K562 (cell line): ENCODE measurements at regions not wholly inside any gene's neighbourhood (a gene's known extent, or its start where the extent isn't known, plus 50 kb on each side); places are given as distances from the start of the nearest gene placed in this dataset.
"Not testable (repeated sequence)": the region's sequence is repeated elsewhere in the genome, so short reads cannot be mapped to it uniquely, and the experiment has no call there.

ENCODE experiments used
- CTCF ChIP-seq, 3 experiments: IDR thresholded peaks in 2 of 3; conservative IDR thresholded peaks in 1 of 3; 2 replicates each; pipeline ENCODE4 v1.5.1; 2011 to 2012; ENCODE audit warnings: low read length in 3 of 3, mild to moderate bottlenecking in 3 of 3, control low read depth in 2 of 3, improper control_type of control experiment in 1 of 3, inconsistent platforms in 1 of 3, low read depth in 1 of 3, mixed read lengths in 1 of 3, moderate library complexity in 1 of 3; ENCODE audit not compliant: insufficient read depth in 2 of 3
- DNMT1 ChIP-seq: fragments of 450-650 bp; IDR thresholded peaks from 2 replicates; pipeline ENCODE4 v1.6.1; 2016; ENCODE audit warnings: antibody characterized with exemption, mild to moderate bottlenecking
- EP300 ChIP-seq: IDR thresholded peaks from 2 replicates; pipeline ENCODE4 v1.6.1; 2012; ENCODE audit warnings: low read length, improper control_type of control experiment
- HDAC8 ChIP-seq: fragments of 450-650 bp; IDR thresholded peaks from 2 replicates; pipeline ENCODE4 v1.6.1; 2016; ENCODE audit warnings: mild to moderate bottlenecking, missing genetic modification characterization, moderate library complexity, missing compliant biosample characterization
- HMBOX1 ChIP-seq: sonication (generic); IDR thresholded peaks from 2 replicates; pipeline ENCODE4 v1.6.1; 2016
- NRF1 ChIP-seq, 2 experiments: fragments of 450-650 bp; IDR thresholded peaks in 1 of 2; conservative IDR thresholded peaks in 1 of 2; 2 replicates each; pipeline ENCODE4 v1.6.1; 2014; ENCODE audit warnings: mild to moderate bottlenecking in 2 of 2
- RFX5 ChIP-seq: IDR thresholded peaks from 2 replicates; pipeline ENCODE4 v1.6.1; 2011; ENCODE audit warnings: low read depth, mild to moderate bottlenecking, improper control_type of control experiment, low read length
- TCF7L2 ChIP-seq: fragments of 150-350 bp; IDR thresholded peaks from 2 replicates; pipeline ENCODE4 v1.6.1; 2016; ENCODE audit warnings: low read depth, mild to moderate bottlenecking, low read length, moderate library complexity
- ZBTB8A ChIP-seq: fragments of 450-650 bp; IDR thresholded peaks from 2 replicates; pipeline ENCODE4 v1.6.1; 2018; ENCODE audit warnings: mild to moderate bottlenecking, moderate library complexity; ENCODE audit not compliant: partially characterized antibody
- ZBTB9 ChIP-seq: fragments of 450-650 bp; formaldehyde crosslinking; IDR thresholded peaks from 2 replicates; pipeline ENCODE4 v1.4.0; 2020; ENCODE audit warnings: mild to moderate bottlenecking, moderate library complexity
- ZNF23 ChIP-seq: fragments of 250-450 bp; sonication (Bioruptor Pico); IDR thresholded peaks from 2 replicates; pipeline ENCODE4 v1.4.0; 2020; ENCODE audit warnings: mild to moderate bottlenecking

- not testable (repeated sequence) for TF ChIP-seq ZBTB9 (CRISPR knock-in tag); NRF1 (conservative IDR thresholded peaks at IDR 0.05 in 1 of 2, IDR thresholded peaks at IDR 0.05 in 1 of 2); CTCF (IDR thresholded peaks at IDR 0.05 in 2 of 3, conservative IDR thresholded peaks at IDR 0.05 in 1 of 3; ENCODE audit: insufficient read depth in 2 of 3, low read depth in 1 of 3, low read length in 3 of 3); TCF7L2; HMBOX1; ZNF23 (CRISPR knock-in tag); DNMT1; ZBTB8A; HDAC8; EP300; RFX5
These were observed 1195.5 kb downstream of the TMEM121 start for GRCh38 chr14:106721926-106722325.
